Activated T-helper 9 cell treated with anti-CD3 and anti-CD28 coated beads, Interleukin-2, amount 50 U/mL, for 16 hours (primary cell): ENCODE measurements at regions not wholly inside any gene's neighbourhood (a gene's known extent, or its start where the extent isn't known, plus 50 kb on each side); places are given as distances from the start of the nearest gene placed in this dataset.
"Not testable (repeated sequence)": the region's sequence is repeated elsewhere in the genome, so short reads cannot be mapped to it uniquely, and the experiment has no call there.

ENCODE experiments used
- DNase-seq: peaks from one replicate; pipeline ENCODE4 v3.0.0-alpha.2; 2020; ENCODE audit warnings: low read depth

DNA sequence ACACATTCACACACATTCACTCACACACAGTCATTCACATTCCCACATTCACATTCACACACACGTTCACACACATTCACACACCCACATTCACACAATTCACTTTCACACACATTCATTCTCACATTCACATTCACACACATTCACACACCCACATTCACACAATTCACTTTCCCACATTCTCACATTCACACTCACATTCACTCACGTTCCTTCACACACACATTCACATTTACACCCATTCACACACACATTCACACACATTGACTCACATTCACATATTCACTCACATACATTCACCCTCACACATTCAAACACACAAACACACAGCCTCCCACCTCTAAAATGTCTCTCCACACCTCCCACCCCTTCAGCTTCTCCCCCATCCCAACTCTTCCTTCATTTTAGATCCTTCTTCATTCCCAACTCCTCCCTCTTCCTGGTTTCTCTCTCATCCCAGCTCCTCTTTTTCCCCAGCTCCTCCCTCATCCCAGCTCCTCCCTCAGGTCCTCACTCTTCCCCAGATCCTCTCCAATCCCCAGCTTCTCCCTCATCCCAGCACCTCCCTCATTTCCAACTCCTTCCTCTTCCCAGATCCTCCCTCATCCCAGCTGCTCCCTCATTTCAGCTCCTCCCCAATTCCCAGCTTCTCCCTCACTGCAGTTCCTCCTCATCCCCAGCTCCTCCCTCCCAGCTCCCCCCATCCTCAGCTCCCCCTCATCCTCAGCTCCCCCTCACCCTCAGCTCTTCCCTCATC lies 111.0 kb downstream of the FAM53A start:
- no peak for DNase-seq

DNA sequence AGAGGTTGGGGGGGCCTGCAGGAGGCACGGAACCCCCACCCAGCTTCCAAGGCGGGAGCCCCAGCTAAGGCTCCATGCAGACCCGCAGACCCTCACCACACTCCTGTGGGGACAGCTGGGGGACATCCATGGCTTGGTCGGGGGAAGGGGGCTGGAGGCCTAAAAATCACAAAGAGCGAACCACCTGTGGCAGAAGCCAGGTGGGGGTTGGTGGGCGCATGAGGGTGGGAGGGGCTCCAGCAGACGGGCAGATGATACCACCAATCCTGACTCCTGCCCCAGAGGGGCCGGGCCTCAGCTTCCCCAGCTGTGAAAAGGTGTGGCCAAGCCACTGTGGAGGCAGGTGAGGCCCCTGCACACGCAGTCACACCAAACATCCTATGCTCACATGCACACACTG lies 111.6 kb downstream of the FAM53A start:
- DNase-seq, result no peak

DNA sequence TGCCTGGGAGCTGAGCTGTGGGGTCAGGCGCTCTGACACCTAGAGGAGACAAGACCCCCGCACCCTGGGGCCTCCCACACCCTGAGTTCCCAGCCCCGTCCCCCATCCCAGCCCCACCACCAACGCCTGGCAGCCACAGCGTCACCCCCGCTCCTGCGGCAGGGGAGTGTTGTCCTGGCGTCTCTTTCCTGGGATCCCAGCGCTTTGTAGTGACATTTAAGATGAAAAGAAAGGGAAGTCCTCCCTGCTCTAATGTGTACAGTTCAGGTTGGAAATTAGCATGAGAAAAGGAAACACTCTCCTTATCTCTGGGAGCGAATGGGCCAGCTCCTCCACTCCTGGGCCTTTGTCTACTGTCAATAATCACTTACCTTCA lies 112.1 kb downstream of the FAM53A start:
- no peak for DNase-seq

DNA sequence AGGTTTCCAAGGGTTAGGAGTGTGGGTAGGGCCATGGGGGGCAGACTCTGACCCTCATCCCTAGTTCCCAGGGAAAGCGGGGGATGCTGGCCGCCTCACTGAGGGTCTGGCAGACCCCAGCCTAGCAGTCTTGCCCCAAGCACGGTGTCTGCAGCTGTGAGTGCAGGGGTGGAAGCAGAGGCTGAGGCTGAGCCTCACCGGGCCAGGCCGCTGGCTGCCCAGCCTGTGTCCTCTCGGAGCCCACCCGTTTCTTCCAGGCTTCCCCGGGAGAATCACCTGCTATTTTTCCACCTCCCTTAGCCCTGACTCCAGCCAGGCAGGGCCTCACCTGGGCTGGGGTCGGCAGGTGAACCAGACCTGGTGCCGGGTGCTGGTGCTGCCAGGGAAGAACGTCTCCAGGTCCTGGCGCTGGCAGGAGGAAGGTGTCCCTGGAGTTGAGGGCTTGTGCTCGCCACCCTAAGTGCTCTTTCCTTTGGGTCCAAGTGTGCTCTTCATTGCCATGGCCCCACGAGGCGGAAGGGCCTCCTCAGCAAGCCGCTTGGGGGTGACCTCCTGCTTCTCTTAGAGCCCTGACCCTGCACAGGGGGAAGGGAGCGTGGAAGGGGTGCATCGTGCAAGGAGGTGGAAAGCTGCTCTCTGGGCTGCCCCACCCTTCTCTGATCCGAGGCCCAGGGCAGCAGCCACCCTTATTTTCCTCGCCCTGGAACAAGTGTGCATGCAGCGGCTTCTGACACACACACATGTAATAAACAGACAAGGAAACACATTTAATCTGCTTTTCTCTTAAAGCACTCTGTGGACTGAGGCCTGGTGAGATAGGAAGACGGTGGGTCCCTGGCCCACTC lies 112.7 kb downstream of the FAM53A start:
- no peak for DNase-seq

DNA sequence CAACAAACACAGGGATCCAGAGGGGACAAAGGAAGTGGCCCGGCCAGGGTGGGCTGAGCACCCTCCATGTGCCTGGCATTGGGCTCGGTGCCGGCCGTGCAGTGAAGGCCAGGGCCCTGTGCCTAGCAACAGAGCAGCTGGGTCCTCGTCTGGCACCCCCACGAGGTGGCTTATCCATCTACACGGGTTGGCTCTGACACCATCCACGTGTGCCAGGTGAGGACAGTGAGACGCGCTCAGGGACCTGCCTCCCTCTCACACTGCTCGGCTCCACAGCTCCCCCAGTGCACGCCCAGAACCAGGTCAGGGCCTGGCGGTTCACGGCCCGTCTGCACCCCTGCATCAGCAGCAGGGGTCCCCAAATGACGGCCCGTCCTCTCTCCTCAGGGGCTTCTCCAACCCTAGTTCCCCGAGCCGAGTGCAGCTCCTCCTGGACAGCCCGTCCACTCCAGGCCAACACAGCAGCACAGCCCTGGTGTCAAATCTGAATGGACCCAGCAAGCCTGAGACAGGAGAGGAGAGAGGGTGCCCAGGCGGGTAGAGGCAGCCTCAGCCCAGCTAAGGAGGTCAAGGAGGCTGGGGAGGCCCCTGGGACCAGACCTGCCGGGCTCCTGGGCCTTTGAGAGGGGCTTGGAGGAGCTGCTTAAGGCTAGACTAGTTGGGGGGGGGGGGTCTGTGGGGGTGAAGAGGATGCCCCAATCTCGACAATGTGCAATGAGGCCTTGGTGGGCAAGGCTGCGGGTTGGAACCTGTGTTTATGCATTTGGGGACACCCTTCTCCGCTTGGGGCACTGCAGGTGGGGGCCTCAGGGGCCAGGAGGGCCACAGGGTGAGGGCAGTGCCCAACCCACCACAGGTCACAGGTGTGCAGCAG lies 113.6 kb downstream of the FAM53A start:
- DNase-seq, result no peak

DNA sequence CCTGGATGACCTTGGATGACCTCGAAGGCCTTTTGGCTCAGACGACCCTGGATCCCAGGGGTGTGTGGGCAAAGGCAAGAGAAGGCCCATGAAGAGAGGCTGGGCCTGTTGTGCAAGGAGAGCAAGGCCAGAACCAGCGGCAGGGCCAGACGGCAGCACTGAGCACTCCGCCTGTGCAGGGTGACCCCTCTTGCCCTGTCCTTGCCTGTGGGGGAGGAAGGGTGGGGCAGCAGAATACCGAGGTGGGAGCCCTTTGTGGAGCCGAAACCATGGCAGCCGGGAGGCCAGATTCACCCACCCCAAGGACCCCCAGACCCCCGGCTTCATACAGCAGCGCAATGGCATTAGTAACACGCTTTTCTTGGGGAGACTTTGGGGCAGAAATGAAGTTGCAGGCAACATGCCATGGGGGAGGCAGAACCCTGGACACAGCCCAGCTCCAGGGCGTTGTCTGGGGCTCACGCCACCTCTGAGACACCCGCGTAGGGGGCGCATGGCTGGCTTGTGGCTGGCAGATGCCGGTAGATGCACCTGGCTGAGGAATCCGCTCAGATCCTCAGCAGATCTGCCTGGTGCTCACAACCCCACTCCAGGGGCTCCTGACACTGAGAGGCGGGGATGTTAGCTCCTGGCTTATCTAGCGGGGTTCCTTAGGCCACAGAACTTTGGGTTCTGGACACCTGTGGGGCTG lies 114.5 kb downstream of the FAM53A start:
- DNase-seq, result no peak

DNA sequence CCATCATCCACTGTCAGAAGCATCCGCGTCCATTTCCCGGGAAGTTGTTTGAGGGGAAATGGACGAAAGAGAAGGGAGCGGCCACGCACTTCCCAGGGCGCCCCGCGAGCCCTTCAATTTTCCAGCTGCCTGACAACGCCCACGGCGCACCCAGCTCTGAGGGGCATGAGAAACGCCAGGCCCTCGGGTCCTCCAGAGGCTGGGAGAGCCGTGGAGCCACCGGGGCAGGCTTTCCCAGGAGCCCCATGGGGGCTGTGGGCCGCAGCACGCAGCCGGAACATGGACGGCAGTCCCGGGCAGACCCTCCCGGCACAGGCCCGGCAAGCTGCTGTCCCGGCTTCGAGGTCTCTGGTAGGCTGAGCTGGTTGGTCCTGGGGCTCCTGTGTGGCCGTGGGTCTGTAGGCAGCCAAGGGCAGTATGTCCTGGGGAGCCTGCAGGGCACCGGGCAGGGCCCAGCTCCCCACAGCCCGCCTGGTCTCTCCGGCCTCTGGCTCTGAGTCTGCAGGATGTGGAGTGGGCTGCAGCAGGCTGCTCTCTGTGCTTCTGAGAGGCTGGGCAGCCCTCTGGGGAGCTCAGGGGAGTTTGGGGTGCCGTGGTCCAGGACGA lies 115.2 kb downstream of the FAM53A start:
- no peak for DNase-seq

DNA sequence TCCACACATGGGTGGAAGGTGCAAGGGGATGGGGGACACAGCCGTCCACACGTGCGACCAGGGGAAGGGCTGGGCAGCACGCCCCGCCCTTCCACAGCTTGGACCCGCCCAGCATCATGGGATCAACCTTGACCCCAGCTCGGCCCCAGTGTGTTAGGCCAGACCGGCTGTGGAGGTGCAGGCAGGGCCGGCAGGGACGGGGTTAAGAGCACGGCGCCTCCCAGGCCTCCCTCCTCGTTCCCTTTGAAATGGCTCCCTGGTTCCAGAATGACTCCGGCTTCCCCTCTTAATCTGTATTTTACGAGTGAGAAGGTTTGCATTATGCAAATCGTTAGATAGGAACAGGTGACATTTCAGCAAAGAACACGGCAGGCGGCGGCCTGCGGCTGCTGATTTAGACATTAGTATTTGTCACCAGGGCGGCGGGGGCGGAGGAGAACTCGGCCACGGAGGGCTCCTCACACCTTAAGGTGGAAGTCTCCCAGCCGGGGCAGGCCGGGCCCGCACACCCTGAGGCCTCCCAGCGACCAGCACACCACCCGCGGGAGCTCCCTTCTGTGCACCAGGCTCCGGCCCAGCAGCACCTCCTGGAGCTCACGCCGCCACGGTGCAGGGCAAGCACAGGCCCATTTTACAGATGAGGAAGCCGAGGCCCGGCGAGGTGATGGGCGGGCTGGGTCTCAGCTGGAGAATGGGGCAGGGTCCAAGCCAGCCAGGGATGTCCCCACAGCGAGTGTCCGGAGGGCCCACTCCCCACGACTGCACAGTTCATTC lies 116.1 kb downstream of the FAM53A start:
- no peak for DNase-seq

DNA sequence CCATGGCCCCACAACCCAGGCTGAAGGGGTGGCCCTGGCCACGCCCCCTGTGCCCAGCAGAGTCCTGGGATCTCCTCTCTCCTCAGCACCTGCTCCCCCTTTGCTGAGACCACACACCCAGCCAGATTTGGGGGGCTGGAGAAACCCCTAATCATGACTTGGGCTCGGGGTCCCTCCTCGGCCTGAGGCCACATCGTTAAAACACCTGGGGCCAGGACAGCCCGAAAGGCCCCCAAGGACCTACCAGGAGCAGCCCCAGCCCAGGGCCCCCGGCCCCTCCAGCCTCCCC lies 116.7 kb downstream of the FAM53A start:
- DNase-seq, result no peak

DNA sequence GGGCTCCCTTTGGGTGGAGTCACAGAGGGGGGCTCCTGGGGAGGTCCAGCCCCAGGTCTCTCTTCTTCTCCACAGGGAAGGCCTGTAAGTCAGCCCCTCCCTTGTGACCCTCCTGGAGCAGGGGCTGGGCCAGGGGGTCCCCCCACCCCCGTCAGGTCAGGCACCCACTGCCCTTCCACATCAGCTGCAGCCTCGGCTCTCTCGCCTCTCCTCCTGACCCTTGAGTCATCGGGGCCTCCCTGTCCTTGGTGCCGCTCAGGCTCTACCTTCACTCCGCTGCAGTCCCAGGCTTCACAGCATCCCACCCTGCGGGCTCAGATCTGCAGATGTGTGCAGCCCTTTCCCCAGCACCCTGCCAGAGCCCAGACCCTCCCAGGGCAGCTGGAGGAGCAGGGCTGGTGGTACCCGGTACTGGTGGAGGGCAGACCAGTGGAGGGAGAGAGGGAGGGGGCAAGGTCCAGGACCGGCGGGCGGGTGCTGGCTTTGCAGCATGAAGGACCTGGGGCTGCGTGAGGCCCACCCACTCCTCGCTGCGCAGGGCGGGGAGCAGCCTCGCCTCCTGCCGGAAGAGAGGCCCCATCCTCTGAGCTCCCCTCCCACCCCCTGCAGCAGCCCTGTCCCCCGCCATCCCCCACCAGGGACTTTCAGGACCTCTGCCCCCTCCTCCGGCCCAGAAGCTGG lies 117.1 kb downstream of the FAM53A start:
- no peak for DNase-seq

DNA sequence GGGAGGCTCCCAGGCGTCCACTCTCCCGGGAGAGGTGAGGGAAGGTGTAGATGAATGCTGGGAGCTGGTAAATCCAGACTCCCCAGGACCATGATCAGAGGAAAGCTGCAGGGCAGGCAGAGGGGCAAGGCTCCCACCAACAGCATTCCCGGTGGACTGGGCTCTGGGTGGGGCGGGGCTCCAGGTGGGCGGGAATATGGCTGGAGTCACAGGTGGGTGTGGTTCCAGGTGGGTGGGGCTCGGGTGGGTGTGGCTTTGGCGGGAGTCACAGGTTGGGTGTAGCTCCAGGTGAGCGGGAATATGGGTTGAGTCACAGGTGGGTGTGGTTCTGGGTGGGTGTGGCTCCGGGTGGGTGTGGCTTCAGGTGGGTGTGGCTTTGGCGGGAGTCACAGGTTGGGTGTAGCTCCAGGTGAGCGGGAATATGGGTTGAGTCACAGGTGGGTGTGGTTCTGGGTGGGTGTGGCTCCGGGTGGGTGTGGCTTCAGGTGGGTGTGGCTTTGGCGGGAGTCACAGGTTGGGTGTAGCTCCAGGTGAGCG lies 117.7 kb downstream of the FAM53A start:
- not testable (repeated sequence) for DNase-seq

DNA sequence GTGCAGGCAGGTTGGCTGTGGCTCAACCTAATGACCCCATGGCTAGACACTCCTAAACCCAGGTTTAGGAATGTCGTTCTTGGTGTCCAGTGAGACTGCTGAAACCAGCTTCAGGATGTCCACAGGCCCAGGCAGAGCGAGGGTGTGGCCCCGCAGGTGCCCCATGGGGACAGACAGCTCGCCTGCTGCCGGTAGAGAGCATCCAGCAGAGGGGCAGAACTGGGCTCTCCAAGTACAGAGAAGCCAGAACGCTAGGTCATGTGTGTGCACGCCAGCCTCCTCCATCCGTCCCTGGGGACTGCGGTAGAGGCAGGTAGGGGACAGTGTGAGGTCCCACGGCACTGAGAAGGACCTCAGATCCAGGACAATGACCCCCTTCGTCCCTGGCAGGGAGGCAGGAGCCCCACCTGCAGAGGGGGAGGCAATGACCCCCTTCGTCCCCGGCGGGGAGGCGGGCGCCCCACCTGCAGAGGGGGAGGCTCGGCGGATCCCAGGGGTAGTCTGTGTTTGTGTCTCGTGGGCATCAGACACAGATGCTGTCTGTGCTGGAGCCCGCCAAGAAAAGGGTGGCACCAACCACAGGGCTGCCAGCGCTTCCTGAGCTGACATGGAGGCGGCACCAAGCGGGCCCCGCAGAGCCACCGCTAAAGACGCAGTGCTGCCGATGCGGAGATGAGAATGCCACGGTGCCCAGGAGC lies 118.4 kb downstream of the FAM53A start:
- DNase-seq, result no peak

DNA sequence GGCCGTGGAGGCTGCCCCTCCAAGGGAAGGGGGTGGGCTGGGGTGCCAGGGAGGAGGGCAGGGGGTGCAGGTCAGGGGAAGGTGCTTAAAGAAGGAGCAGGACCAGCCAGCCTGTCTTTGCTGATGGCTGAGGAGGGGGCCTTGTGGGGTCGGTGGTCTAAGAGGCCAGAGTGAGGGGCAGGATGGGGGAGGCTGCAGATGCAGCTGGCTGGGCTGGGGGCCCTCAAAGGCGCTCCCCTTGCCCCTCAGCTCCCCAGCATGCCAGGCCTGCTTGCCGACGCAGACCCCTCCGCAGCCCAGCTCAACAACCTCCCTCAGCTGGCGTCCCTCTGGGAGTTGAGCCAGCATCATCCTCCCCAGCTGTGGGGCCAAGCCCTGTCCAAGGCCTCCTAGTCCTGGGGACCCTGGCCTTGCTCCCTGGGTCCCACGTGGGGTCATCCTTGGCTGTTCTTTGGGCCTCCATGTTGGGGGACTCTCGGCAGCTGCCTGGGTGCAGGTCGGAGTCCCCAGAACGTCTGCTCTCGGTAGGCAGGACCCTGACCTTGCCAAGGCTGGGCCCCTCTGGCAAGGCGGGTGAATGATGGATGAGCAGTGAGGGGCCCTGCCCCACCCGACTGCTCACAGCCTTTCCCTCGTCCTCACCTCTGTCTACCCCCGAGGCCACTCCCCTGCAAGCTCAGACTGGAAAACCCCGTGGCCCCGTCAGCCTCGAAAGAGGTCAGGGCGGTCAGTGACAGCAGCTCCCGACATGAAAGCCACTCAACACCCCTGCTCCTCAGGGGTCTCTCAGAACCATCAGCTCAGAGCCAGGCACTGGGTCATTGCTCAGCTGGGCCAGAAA lies 119.4 kb downstream of the FAM53A start:
- DNase-seq, result no peak

DNA sequence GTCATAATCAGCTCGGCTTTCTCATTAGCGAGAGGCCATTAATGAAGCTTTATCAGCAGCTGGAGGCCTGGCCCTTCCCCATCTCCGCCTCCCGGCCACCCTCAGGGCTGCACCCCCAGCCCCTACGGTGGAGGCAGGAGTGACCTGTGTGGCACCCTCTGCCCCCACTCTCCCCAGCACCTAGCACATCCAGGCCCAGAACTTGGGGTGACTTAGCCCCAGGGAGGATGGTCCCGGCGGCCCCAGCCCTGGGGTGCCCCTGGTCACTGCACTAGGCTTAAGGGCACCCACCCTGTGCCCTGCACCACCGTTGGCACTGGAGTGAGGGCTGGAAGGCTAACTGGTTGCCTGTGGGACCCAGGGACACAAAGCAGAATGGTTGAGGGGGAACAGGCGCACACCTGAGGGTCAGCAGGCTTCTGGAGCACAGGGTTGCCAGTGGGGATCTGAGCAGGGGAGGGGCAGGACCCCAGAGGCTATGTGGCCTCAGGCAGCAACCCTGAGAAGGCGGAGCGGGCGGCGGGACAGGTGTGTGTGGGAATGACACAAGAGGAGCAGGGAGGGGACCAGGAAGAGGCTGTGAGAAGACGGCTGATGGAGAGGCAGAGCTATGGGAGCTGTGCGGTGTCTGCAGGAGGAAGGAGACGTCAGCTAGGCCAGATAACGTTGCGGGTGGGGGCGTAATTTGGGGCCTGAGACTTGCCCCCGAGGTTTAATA lies 120.2 kb downstream of the FAM53A start:
- DNase-seq, result no peak

DNA sequence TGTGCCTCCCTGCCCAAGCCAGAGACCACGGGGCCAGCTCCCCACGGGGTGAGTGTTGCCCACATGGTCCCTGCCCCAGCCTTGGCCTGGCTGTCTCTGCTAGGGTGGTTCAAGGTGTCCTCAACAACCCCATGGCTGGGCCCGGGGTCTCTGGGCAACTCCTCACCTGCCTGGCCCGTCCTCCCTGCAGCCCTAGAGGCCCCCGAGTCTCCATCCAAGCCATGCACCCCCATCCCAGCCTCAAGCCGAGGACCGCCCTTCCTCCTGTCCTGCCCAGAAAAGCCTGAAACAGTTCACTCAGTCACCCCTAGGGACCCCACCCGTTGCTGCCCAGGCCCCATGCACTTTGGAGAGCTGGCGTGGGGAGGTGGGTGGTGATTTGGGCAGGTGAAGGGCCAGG lies 120.9 kb downstream of the FAM53A start:
- no peak for DNase-seq

DNA sequence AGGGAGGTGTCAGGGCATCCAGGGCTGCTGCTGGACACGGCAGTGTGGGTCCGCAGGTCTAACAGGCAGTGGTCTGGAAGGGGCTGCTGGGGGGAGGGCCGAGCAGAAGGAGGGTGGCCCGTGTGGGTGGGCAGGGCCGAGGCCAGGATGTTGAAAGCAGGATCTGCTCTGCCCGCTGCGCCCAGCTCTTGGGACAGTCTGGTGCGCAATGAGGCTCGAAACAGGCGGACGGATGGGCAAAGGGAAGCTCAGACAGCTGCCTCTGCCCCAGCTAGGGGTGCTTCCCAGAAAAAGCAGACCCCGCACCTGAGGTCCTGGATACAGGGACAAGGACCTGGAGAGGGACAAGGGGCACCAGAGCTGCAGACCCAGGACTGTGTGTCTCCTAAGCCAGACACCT lies 121.3 kb downstream of the FAM53A start:
- DNase-seq, result no peak

DNA sequence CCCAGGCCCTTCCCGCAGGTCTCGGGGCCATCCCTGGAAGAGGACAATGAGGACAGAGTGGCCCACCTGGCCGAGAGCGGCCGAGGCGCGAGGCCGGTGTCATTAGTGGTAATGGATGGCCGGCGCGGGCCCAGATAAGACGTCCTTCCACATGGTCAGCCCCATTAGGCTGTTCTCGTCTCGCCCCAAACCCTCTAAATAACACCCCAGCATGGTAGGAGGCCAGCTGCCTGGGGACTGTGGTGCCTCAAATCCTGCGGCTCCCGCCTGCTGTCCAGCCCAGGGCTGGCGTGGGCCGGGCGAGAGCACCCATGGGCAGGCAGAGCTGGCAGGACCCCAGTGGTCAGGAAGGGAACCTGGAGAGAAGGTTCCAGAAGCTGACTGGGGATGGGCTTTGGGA lies 121.7 kb downstream of the FAM53A start:
- DNase-seq, result no peak
